ENCODE measurements at regions not wholly inside any gene's neighbourhood (a gene's known extent, or its start where the extent isn't known, plus 50 kb on each side); places are given as distances from the start of the nearest gene placed in this dataset.

DNA sequence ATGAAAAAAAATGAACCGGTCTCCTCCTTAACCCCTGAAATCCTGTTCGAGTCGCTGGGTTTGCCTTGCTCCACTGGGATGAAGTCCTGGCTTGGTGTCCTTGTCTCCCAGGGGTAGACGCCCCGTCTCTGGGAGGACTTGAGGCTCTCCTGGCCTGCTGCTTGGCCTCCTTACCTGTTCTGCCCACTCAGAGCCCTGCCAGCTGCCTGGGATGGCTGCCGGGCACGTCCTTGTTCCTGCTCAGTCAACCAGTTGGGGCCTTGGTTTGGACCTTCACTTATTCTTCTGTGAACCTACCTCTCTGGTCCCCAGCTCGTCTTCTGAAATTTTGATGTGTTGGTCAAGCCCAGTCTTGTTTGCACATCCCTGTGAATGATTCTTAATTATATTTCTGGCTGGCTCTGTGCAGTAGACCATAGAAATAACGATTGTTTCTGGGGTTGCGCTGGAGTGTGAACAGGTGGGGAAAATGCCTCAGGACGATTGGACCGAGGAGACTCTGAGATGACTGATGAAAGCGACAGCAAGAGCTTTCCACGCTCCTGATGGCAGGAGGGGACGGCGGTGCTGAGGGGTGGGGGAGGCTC is 126.5 kb upstream of the ESR1 start:
- Histone ChIP-seq H3K4me2 (ENCODE audit: insufficient read depth, low read length) (no peak overlapping the region), H3K79me2 (ENCODE audit: insufficient read depth, low read length) (no peaks in the 10 kb centered on the region), H3K9me3 (ENCODE audit: insufficient read depth, low read length, severe bottlenecking) (no peaks in the 10 kb centered on the region), H3K27ac (ENCODE audit: low read length) (no peak overlapping the region), H3K27me3 (ENCODE audit: insufficient read depth, low read length, poor library complexity) (no peaks in the 10 kb centered on the region), H3K4me3 (ENCODE audit: low read depth in 1 of 2, low read length in 2 of 2) (no peak overlapping the region), H3K36me3 (ENCODE audit: insufficient read depth, low read length) (no peaks in the 10 kb centered on the region), H3K4me1 (ENCODE audit: insufficient read depth, low read length) (no peaks in the 10 kb centered on the region), H3K9ac (ENCODE audit: low read depth, low read length) (no peak overlapping the region), H2AFZ (ENCODE audit: low read depth, low read length) (no peak overlapping the region), H4K20me1 (ENCODE audit: insufficient read depth, low read length) (no peaks in the 10 kb centered on the region)
- ATAC-seq (ENCODE audit: insufficient read depth, low read depth) (no peak), DNase-seq (no peak)
- TF ChIP-seq, protein P1, sequence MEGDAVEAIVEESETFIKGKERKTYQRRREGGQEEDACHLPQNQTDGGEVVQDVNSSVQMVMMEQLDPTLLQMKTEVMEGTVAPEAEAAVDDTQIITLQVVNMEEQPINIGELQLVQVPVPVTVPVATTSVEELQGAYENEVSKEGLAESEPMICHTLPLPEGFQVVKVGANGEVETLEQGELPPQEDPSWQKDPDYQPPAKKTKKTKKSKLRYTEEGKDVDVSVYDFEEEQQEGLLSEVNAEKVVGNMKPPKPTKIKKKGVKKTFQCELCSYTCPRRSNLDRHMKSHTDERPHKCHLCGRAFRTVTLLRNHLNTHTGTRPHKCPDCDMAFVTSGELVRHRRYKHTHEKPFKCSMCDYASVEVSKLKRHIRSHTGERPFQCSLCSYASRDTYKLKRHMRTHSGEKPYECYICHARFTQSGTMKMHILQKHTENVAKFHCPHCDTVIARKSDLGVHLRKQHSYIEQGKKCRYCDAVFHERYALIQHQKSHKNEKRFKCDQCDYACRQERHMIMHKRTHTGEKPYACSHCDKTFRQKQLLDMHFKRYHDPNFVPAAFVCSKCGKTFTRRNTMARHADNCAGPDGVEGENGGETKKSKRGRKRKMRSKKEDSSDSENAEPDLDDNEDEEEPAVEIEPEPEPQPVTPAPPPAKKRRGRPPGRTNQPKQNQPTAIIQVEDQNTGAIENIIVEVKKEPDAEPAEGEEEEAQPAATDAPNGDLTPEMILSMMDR (IDR thresholded peaks at IDR 0.05; ENCODE audit: borderline replicate concordance, extremely low read depth, low read length, poor library complexity, severe bottlenecking) = no peak
- TF ChIP-seq EZH2 (IDR thresholded peaks at IDR 0.05; ENCODE audit: borderline replicate concordance, low read depth, low read length, severe bottlenecking) = no peak

DNA sequence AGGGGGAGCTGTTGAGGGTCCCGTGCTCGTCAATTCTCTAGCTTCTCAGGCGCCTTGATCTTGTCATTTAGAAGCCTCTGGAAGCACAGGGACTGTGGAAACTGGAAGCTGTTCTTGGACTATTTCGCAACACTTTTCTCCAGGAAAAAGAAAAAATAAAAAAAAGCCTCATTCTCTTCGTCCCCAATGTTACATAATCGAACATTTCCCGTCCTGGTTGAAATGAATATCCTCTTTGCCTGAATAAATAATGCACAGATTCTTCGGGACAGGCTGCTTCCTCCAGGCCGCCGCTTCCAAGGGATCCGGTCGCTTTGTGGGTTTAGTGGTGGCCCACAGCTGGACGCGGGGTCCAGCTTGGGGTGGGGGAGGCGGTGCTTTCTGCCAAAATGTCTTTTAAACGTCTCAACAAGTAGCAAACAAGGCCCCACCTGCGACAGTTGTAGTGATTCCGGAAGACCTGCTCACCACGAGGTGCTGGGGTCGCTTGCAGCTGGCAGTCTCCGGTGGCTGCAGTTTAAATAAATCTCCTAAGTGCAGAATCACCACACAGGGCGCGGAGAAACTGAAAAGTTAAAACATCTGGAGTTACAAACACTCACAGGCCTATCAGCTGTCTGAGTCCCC is 125.9 kb upstream of the ESR1 start:
- Histone ChIP-seq H3K36me3 (ENCODE audit: insufficient read depth, low read length) (no peaks in the 10 kb centered on the region), H3K9me3 (ENCODE audit: insufficient read depth, low read length, severe bottlenecking) (no peaks in the 10 kb centered on the region), H3K4me2 (ENCODE audit: insufficient read depth, low read length) (no peak overlapping the region), H3K79me2 (ENCODE audit: insufficient read depth, low read length) (no peaks in the 10 kb centered on the region), H4K20me1 (ENCODE audit: insufficient read depth, low read length) (no peaks in the 10 kb centered on the region), H3K4me1 (ENCODE audit: insufficient read depth, low read length) (no peaks in the 10 kb centered on the region), H3K27me3 (ENCODE audit: insufficient read depth, low read length, poor library complexity) (no peaks in the 10 kb centered on the region), H3K27ac (ENCODE audit: low read length) (no peak overlapping the region), H3K9ac (ENCODE audit: low read depth, low read length) (no peak overlapping the region), H3K4me3 (ENCODE audit: low read depth in 1 of 2, low read length in 2 of 2) (no peak overlapping the region), H2AFZ (ENCODE audit: low read depth, low read length) (no peak overlapping the region)
- peak; percentile 91 for ATAC-seq (ENCODE audit: insufficient read depth, low read depth)
- TF ChIP-seq, protein P1 (IDR thresholded peaks at IDR 0.05; ENCODE audit: borderline replicate concordance, extremely low read depth, low read length, poor library complexity, severe bottlenecking) = no peak
- TF ChIP-seq EZH2 (IDR thresholded peaks at IDR 0.05; ENCODE audit: borderline replicate concordance, low read depth, low read length, severe bottlenecking) = no peak
- peak; percentile 64 for DNase-seq

DNA sequence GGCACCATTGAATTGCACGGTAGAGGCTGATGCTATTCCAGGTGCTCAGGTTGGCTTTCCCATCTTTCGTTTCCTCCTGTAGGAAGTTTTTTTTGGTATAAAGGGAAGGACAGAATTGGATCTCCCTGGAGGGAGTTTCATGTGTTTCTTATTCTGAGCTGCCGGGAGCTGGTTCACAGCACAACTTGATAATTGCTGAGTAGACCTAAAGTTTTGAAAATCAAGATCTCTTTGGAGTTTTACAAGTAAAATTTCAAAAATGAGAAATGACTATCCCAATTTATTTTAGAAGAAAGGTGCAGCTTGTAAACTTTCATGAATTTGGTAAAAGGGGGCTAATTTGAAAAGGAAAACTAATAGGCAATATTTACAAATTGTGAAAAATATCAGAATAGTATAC is 125.2 kb upstream of the ESR1 start:
- no peak overlapping the region for H2AFZ ChIP-seq (ENCODE audit: low read depth, low read length)
- no peak for ATAC-seq (ENCODE audit: insufficient read depth, low read depth)
- TF ChIP-seq, protein P1 (IDR thresholded peaks at IDR 0.05; ENCODE audit: borderline replicate concordance, extremely low read depth, low read length, poor library complexity, severe bottlenecking) = no peak
- no peak for TF ChIP-seq EZH2 (IDR thresholded peaks at IDR 0.05; ENCODE audit: borderline replicate concordance, low read depth, low read length, severe bottlenecking)

More for the DNA sequence above, 125.2 kb upstream of the ESR1 start:
- Histone ChIP-seq H3K27ac (ENCODE audit: low read length) (no peak overlapping the region), H3K79me2 (ENCODE audit: insufficient read depth, low read length) (no peaks in the 10 kb centered on the region), H3K4me1 (ENCODE audit: insufficient read depth, low read length) (no peaks in the 10 kb centered on the region), H3K4me2 (ENCODE audit: insufficient read depth, low read length) (no peak overlapping the region), H4K20me1 (ENCODE audit: insufficient read depth, low read length) (no peaks in the 10 kb centered on the region), H3K4me3 (ENCODE audit: low read depth in 1 of 2, low read length in 2 of 2) (no peak overlapping the region), H3K27me3 (ENCODE audit: insufficient read depth, low read length, poor library complexity) (peaks cover 4% of the 10 kb centered on the region), H3K36me3 (ENCODE audit: insufficient read depth, low read length) (no peaks in the 10 kb centered on the region), H3K9ac (ENCODE audit: low read depth, low read length) (no peak overlapping the region), H3K9me3 (ENCODE audit: insufficient read depth, low read length, severe bottlenecking) (no peaks in the 10 kb centered on the region)
- no peak for DNase-seq

Measured in DND-41 (cell line).